Bronchial epithelial cell (primary cell): ENCODE measurements at regions not wholly inside any gene's neighbourhood (a gene's known extent, or its start where the extent isn't known, plus 50 kb on each side); places are given as distances from the start of the nearest gene placed in this dataset.

Source experiments
- DNase-seq: peaks from one replicate; pipeline ENCODE4 v3.0.0-alpha.2; 2010; ENCODE audit warnings: low read depth
- FAIRE-seq: peaks from 2 replicates; lab custom pipeline; 2011; peaks lifted over from hg19 to GRCh38; lab: Jason Lieb, UNC
- H3K27me3 ChIP-seq: 2 replicates; pipeline ENCODE4 v1.5.1; 2011; ENCODE audit warnings: low read length; ENCODE audit not compliant: control insufficient read depth, insufficient read depth
- H3K36me3 ChIP-seq: 2 replicates; pipeline ENCODE4 v1.5.1; 2011; ENCODE audit warnings: low read length; ENCODE audit not compliant: control insufficient read depth, insufficient read depth
- H3K4me3 ChIP-seq: 2 replicates; pipeline ENCODE4 v1.5.1; 2011; ENCODE audit warnings: mild to moderate bottlenecking, low read depth, low read length, control low read depth
- CTCF ChIP-seq: IDR thresholded peaks from 2 replicates; pipeline ENCODE4 v1.5.1; 2011; ENCODE audit warnings: mild to moderate bottlenecking, moderate library complexity, low read length, control low read depth, inconsistent platforms; ENCODE audit not compliant: insufficient read depth, severe bottlenecking

- TF ChIP-seq CTCF = no peak
Observed at GRCh38 chr4:23958749-23959148, 68.9 kb upstream of the PPARGC1A start.

GRCh38 chr4:23957465-23957864 lies 67.6 kb upstream of the PPARGC1A start:
- Histone ChIP-seq H3K36me3 (no peaks in the 10 kb centered on the region), H3K4me3 (no peak overlapping the region), H3K27me3 (no peaks in the 10 kb centered on the region)
- DNase-seq = no peak
- no peak for FAIRE-seq
- no peak for TF ChIP-seq CTCF

More at GRCh38 chr4:23958749-23959148, 68.9 kb upstream of the PPARGC1A start:
- no peak for FAIRE-seq
- Histone ChIP-seq H3K36me3 (no peaks in the 10 kb centered on the region), H3K27me3 (no peaks in the 10 kb centered on the region), H3K4me3 (no peak overlapping the region)
- DNase-seq = no peak

- no peak for DNase-seq
- peak; percentile 7 for FAIRE-seq
Observed at GRCh38 chr4:23956601-23957364, 66.9 kb upstream of the PPARGC1A start.

GRCh38 chr4:23952258-23952657 lies 62.4 kb upstream of the PPARGC1A start:
- Histone ChIP-seq H3K36me3 (no peaks in the 10 kb centered on the region), H3K4me3 (no peak overlapping the region), H3K27me3 (no peaks in the 10 kb centered on the region)
- no peak for FAIRE-seq
- DNase-seq = no peak
- TF ChIP-seq CTCF = no peak

More at GRCh38 chr4:23956601-23957364, 66.9 kb upstream of the PPARGC1A start:
- TF ChIP-seq CTCF = no peak
- H3K27me3 ChIP-seq = no peaks in the 10 kb centered on the region
- no peak overlapping the region for H3K4me3 ChIP-seq
- no peaks in the 10 kb centered on the region for H3K36me3 ChIP-seq

GRCh38 chr4:23947826-23948225 lies 58.0 kb upstream of the PPARGC1A start:
- no peaks in the 10 kb centered on the region for H3K27me3 ChIP-seq
- no peaks in the 10 kb centered on the region for H3K36me3 ChIP-seq
- no peak overlapping the region for H3K4me3 ChIP-seq
- TF ChIP-seq CTCF = no peak
- DNase-seq (no peak), FAIRE-seq (no peak)

GRCh38 chr4:23946299-23946698 lies 56.5 kb upstream of the PPARGC1A start:
- FAIRE-seq (no peak), DNase-seq (no peak)
- H3K36me3 ChIP-seq = no peaks in the 10 kb centered on the region

More at GRCh38 chr4:23946299-23946698, 56.5 kb upstream of the PPARGC1A start:
- H3K4me3 ChIP-seq = no peak overlapping the region
- H3K27me3 ChIP-seq = no peaks in the 10 kb centered on the region
- no peak for TF ChIP-seq CTCF
